Renal cortical epithelial cell (primary cell): ENCODE measurements at regions not wholly inside any gene's neighbourhood (a gene's known extent, or its start where the extent isn't known, plus 50 kb on each side); places are given as distances from the start of the nearest gene placed in this dataset.
"Not testable (repeated sequence)": the region's sequence is repeated elsewhere in the genome, so short reads cannot be mapped to it uniquely, and the experiment has no call there.

ENCODE experiments used
- DNase-seq: peaks from one replicate; pipeline ENCODE4 v3.0.0-alpha.2; 2011; ENCODE audit warnings: low read depth

GRCh38 chr13:50643060-50643459 is 200.4 kb downstream of the DLEU7 start:
- DNase-seq = no peak

DNA sequence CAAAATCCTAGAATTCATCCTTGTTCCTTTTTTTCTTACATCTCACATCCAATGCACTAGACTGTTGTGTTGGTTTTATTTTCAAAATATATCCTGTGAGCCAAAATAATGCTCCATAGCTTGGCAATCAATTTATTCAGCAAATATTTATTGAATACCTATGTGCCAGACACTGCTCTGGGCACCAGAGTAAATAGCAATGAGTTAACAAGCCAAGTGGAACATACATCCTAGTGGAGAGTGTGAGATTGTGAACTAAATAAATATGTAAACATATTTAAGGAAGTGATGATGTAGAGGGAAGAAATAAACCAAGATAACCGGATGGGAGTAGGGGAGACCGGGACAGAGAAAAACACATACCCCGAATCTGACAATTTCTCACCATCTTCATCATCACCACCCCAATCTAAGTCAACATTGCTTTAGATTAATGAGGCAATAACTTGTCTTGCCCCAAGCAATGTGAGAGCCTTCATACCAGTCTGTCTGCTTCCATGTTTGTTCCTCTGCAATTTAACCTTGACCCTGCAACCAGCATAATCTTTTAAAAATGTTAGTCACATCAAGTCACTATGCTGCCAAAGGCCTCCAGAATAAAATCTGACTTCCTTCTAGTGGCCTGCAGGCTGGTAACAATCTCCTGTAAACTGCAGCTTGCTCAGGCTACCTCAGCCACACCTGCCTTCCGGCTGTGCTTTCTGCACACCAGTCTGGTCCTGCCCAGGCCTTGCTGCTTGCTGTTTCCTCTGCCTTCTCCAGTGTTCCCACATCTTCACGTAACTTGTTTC is 199.2 kb downstream of the DLEU7 start:
- peak; percentile 11 for DNase-seq

DNA sequence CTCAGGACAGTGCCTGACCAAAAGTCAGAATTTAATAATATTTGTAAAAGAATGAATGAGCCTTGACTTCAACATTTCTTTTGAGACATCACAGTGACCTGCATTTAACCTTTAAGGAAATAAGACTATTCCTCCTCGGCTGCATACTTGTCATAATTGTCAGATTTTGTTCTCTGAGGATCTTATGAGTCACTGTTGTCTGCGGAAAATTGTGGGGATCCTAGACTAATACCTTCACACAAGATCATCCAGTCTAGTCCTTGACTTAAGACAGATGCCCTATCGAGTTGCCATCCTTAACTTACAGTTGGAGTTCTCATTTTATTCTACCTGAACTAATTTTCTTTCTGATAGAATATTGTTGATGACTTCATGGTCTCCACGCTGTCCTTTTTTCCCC is 198.4 kb downstream of the DLEU7 start:
- DNase-seq = no peak

DNA sequence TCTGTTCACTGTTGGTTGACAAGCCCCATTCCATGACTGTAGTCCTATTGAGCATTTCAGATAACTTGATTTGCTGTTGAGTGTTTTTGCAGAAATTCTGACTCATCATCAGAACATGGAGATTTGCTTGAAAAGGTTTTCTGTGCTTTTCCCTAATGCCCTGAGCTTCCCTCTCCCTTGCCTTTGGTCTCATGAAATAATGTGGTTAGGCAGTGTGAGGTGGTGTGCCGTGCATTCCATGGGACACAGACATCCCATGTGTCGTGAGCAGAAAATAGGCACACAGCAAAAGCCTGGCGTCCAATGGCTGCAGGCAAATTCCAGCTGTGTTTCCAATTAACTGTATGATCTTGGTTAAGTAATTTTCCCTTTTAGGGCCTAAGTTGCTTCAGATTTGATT is 197.4 kb downstream of the DLEU7 start:
- no peak for DNase-seq

DNA sequence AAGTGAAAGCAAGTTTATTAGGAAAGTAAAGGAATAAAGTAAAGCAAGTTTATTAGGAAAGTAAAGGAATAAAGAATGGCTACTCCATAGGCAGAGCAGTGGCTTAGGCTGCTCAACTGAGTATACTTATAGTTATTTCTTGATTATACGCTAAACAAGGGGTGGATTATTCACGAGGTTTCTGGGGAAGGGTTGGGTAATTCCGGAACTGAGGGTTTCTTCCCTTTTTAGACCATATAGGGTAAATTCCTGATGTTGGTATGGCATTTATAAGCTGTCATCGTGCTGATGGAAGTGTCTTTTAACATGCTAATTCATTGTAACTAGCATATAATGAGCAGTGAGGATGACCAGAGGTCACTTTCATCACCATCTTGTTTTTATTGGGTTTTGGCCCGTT is 194.3 kb downstream of the DLEU7 start:
- no peak for DNase-seq

DNA sequence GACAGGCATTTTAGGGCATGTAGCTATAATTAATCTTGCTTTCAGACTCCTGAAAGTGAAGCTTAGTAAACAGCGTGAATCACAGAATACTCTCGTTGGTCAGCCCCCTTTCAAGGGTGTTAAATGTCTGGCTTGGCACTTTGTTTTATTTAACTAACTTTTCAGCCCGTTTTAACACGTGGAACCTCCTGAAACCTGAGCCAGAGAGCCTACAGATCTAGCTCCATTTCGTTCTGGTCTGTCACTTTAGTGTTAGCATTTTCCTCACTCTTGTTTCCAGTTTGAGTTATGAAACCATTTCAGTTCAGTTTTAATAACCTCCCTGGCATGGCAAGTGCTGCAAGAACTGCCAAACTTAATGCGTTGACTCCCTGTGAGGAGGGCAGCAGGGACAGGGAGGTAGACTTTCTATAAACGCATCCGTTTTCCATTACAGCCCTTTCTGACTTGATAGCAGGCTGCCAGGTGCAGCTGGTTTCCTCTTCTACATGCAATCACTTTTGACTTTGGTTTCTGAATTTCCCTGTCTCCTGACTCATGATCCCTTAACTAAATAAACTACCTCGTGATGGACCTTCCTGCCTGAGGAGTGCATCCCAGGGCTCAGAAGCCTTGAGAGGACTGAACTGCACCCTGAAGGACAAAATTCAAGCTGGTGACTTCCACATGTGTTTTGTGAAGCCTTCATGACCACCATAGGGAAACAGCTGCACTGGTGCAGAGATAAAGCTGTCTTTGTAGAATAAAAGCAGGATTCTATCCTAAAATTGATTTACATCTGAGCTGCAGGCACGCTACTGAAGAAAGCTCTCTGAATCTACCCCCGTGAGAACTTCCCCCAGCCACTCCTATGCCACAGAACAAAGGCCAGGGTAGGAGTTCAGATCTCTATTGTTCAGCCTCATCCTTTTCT is 192.6 kb downstream of the DLEU7 start:
- peak; percentile 9 for DNase-seq

- no peak for DNase-seq
Observed at GRCh38 chr13:50651922-50652321, 191.6 kb downstream of the DLEU7 start.

DNA sequence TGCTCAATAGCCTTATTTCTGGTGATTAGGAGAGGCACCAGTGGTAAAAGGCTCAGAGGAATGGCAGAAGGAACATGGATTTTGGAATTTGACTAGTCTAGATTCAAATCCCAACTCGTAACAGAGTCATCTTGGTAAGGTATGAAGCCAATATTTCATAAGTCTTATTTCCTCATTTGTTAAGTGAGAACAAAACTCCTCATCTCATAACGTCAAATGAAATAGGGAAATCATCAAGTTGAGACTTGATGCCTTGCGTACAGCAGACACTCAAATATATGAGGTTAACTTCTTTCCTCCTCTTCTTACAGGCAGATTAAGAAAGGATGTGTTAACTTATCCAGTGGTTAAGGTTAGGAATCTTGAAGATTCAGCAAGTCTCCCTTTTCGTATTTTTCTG is 189.2 kb downstream of the DLEU7 start:
- no peak for DNase-seq

- not testable (repeated sequence) for DNase-seq
Observed at GRCh38 chr13:50661881-50662280, 181.6 kb downstream of the DLEU7 start.

- DNase-seq = no peak
Observed at GRCh38 chr13:50664951-50665350, 178.5 kb downstream of the DLEU7 start.

- DNase-seq = no peak
Observed at GRCh38 chr13:50668049-50668448, 175.4 kb downstream of the DLEU7 start.

GRCh38 chr13:50668691-50669271 is 174.7 kb downstream of the DLEU7 start:
- DNase-seq = no peak

GRCh38 chr13:50670272-50670671 is 173.2 kb downstream of the DLEU7 start:
- no peak for DNase-seq

GRCh38 chr13:50670847-50671496 is 172.5 kb downstream of the DLEU7 start:
- no peak for DNase-seq

GRCh38 chr13:50671497-50671850 is 172.0 kb downstream of the DLEU7 start:
- no peak for DNase-seq

DNA sequence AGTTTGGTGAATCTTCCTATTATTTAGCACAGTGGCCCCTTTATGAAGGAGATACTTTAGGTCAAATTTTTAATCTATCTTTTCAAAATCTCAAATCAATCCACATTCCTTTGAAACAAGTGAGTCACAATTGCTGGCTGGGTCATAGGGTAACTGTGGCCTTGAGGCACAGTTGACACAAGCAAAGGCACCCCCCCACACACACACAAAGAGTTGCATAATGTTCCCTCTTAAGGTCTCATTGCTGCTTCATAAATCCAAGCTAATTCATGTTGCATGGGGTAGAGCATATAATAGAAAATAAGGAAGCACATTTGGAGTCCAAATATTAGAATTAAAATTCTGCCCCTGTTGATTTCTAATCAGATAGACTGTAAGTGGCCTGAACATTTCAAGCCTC is 171.5 kb downstream of the DLEU7 start:
- DNase-seq = peak; percentile 69

- no peak for DNase-seq
Observed at GRCh38 chr13:50675651-50676050, 167.8 kb downstream of the DLEU7 start.

GRCh38 chr13:50676602-50677001 is 166.9 kb downstream of the DLEU7 start:
- DNase-seq = peak; percentile 71

DNA sequence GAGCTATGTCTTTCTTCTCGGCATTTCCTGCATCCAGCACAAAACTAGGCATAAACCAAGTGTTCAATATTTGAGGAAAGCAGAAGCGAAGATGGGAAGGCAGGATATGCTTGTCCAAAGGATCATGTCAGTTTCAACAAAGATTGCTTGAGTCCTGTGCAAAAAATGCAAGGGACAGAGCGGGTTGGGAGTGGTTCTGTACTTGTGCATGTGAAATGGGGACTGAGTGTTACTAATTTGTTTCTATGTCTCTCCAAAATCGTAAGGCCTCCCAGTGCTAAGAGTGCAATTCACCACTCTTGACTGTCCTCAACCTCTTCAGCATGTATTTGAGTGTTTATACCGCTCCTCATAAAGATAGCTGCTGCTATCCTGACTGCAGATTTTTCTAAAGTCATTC is 166.2 kb downstream of the DLEU7 start:
- no peak for DNase-seq

DNA sequence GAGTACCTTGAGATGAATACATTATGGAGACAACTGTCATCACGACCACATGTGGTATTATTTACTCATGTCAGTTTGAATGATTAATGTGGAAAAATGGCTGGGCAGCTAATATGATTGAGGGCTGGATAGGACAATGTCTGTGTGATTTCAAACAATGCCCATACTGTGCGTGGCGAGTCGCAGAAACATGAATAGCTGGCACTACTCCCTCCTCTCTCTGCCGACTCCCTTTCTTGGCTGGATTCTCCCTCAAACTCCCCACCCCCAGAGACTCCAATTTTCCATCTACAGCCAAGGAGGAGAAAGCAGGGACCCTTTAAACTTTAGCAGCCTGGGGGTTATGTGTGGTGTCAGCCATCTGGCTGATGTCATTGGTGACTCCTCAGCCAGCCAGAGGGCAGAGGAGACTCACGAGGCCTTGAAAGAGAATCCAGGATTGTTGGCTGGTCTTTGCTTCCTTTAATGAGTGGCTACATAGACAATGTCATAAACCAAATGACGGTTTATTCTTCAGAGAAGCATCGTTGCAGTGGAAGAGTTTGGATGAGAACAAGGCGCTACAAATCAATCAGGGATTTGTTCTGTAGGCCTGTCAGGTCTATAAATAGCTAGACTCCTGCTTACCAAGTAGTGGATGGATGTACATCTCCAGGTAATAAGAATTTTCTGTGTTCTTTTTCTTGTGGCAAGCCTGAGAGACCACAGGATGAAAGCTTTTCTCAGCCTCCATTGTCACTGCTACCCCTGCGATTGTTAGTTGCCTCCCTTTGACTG is 165.6 kb downstream of the DLEU7 start:
- no peak for DNase-seq

DNA sequence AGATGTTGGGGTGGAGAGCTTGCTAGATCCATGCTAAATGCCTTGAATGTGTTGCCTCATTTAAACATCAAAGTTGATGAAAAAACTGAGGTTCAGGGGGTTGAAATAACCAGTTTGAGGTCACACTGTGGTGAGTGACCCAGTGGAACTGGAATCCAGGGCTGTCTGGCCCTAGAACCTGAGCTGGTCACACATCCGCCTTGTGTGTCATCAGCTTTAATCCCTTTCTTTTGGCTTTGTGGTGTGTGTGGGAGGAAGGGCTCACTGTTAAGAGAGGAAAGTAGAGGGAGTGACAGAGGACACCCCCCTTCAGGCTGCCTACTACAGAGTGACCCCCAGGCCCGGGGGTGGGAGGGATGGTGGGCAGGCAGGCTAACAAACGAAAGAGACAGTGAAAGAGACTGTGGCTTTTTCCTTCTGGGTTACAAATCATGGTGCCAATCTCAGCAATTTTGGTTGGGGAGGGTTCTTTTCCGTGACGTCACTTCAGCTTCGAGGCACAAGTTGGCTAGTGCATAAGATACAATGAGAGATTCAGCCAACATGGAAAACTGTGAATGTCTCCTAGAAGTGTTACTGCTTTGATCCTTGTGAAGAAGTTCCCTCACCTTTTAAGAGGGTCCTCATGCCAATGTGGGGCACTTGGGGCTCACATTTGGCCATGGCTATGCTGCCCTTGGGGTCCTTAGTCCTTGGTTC is 164.9 kb downstream of the DLEU7 start:
- DNase-seq = peak; percentile 67
